Activated T-cell treated with anti-CD3 and anti-CD28 coated beads, Interleukin-2, amount 50 U/mL, for 24 hours (primary cell): ENCODE measurements at regions not wholly inside any gene's neighbourhood (a gene's known extent, or its start where the extent isn't known, plus 50 kb on each side); places are given as distances from the start of the nearest gene placed in this dataset.

Experiments
- DNase-seq: peaks from one replicate; pipeline ENCODE4 v3.0.0-alpha.2; 2020
- H3K27ac Mint-ChIP-seq: 2 replicates; pipeline ENCODE4 v1.8.0; 2020; ENCODE audit warnings: mild to moderate bottlenecking, mixed read lengths
- H3K27me3 Mint-ChIP-seq: 2 replicates; pipeline ENCODE4 v1.8.0; 2020; ENCODE audit warnings: mixed read lengths
- H3K36me3 Mint-ChIP-seq: 2 replicates; pipeline ENCODE4 v1.8.0; 2020; ENCODE audit warnings: low read depth, mixed read lengths
- H3K4me1 Mint-ChIP-seq: 2 replicates; pipeline ENCODE4 v1.8.0; 2020; ENCODE audit warnings: low read depth, mixed read lengths
- H3K4me3 Mint-ChIP-seq: 2 replicates; pipeline ENCODE4 v1.8.0; 2020; ENCODE audit warnings: mild to moderate bottlenecking, moderate library complexity, mixed read lengths
- H3K9me3 Mint-ChIP-seq: 2 replicates; pipeline ENCODE4 v1.8.0; 2020; ENCODE audit warnings: mixed read lengths

GRCh38 chr5:167557359-167557758 lies 734.1 kb upstream of the WWC1 start:
- H3K4me1 Mint-ChIP-seq: no peaks in the 10 kb centered on the region
- no peaks in the 10 kb centered on the region for H3K9me3 Mint-ChIP-seq

GRCh38 chr5:167561796-167562195 lies 729.6 kb upstream of the WWC1 start:
- Mint-ChIP-seq H3K9me3 (no peaks in the 10 kb centered on the region), H3K36me3 (no peaks in the 10 kb centered on the region), H3K27me3 (no peaks in the 10 kb centered on the region), H3K27ac (no peak overlapping the region), H3K4me3 (no peak overlapping the region), H3K4me1 (no peaks in the 10 kb centered on the region)
- DNase-seq: no peak

More at GRCh38 chr5:167557359-167557758, 734.1 kb upstream of the WWC1 start:
- Mint-ChIP-seq H3K36me3 (no peaks in the 10 kb centered on the region), H3K27ac (no peak overlapping the region), H3K27me3 (no peaks in the 10 kb centered on the region), H3K4me3 (no peak overlapping the region)
- DNase-seq: no peak

- no peak for DNase-seq
- no peak overlapping the region for H3K4me3 Mint-ChIP-seq
- H3K27me3 Mint-ChIP-seq: no peaks in the 10 kb centered on the region
- H3K9me3 Mint-ChIP-seq: no peaks in the 10 kb centered on the region
- no peak overlapping the region for H3K27ac Mint-ChIP-seq
- H3K36me3 Mint-ChIP-seq: no peaks in the 10 kb centered on the region
- H3K4me1 Mint-ChIP-seq: no peaks in the 10 kb centered on the region
Measured at GRCh38 chr5:167564275-167564674, 727.2 kb upstream of the WWC1 start.

GRCh38 chr5:167565189-167565954 lies 726.1 kb upstream of the WWC1 start:
- H3K27me3 Mint-ChIP-seq: no peaks in the 10 kb centered on the region
- H3K36me3 Mint-ChIP-seq: no peaks in the 10 kb centered on the region
- H3K4me3 Mint-ChIP-seq: no peak overlapping the region
- H3K9me3 Mint-ChIP-seq: no peaks in the 10 kb centered on the region
- H3K4me1 Mint-ChIP-seq: no peaks in the 10 kb centered on the region
- H3K27ac Mint-ChIP-seq: no peak overlapping the region
- no peak for DNase-seq

GRCh38 chr5:167570431-167570830 lies 721.0 kb upstream of the WWC1 start:
- no peak overlapping the region for H3K27ac Mint-ChIP-seq
- no peaks in the 10 kb centered on the region for H3K36me3 Mint-ChIP-seq
- H3K4me3 Mint-ChIP-seq: no peak overlapping the region
- no peak for DNase-seq
- no peaks in the 10 kb centered on the region for H3K9me3 Mint-ChIP-seq
- H3K4me1 Mint-ChIP-seq: peaks cover 8% of the 10 kb centered on the region
- peaks cover 24% of the 10 kb centered on the region for H3K27me3 Mint-ChIP-seq

GRCh38 chr5:167571824-167572223 lies 719.6 kb upstream of the WWC1 start:
- peaks cover 8% of the 10 kb centered on the region for H3K4me1 Mint-ChIP-seq
- H3K9me3 Mint-ChIP-seq: no peaks in the 10 kb centered on the region
- H3K27ac Mint-ChIP-seq: no peak overlapping the region
- H3K27me3 Mint-ChIP-seq: peaks cover 31% of the 10 kb centered on the region
- no peaks in the 10 kb centered on the region for H3K36me3 Mint-ChIP-seq
- no peak overlapping the region for H3K4me3 Mint-ChIP-seq
- no peak for DNase-seq

- Mint-ChIP-seq H3K36me3 (no peaks in the 10 kb centered on the region), H3K27me3 (peaks cover 34% of the 10 kb centered on the region), H3K9me3 (no peaks in the 10 kb centered on the region), H3K4me1 (peaks cover 8% of the 10 kb centered on the region), H3K4me3 (peak overlapping the region; percentile 18), H3K27ac (no peak overlapping the region)
- DNase-seq: no peak
Measured at GRCh38 chr5:167573370-167574127, 717.9 kb upstream of the WWC1 start.

- peaks cover 8% of the 10 kb centered on the region for H3K4me1 Mint-ChIP-seq
- H3K4me3 Mint-ChIP-seq: no peak overlapping the region
- H3K27ac Mint-ChIP-seq: no peak overlapping the region
- DNase-seq: no peak
- H3K27me3 Mint-ChIP-seq: peaks cover 34% of the 10 kb centered on the region
- no peaks in the 10 kb centered on the region for H3K9me3 Mint-ChIP-seq
- no peaks in the 10 kb centered on the region for H3K36me3 Mint-ChIP-seq
Measured at GRCh38 chr5:167574464-167574863, 717.0 kb upstream of the WWC1 start.

- Mint-ChIP-seq H3K27ac (no peak overlapping the region), H3K4me1 (peaks cover 8% of the 10 kb centered on the region), H3K4me3 (no peak overlapping the region), H3K9me3 (no peaks in the 10 kb centered on the region), H3K36me3 (no peaks in the 10 kb centered on the region), H3K27me3 (peaks cover 34% of the 10 kb centered on the region)
- DNase-seq: no peak
Measured at GRCh38 chr5:167575330-167575729, 716.1 kb upstream of the WWC1 start.

- Mint-ChIP-seq H3K27ac (no peak overlapping the region), H3K9me3 (no peaks in the 10 kb centered on the region), H3K4me3 (no peak overlapping the region), H3K36me3 (no peaks in the 10 kb centered on the region), H3K27me3 (peaks cover 34% of the 10 kb centered on the region), H3K4me1 (peaks cover 8% of the 10 kb centered on the region)
- DNase-seq: no peak
Measured at GRCh38 chr5:167576126-167576525, 715.3 kb upstream of the WWC1 start.

GRCh38 chr5:167576897-167577296 lies 714.5 kb upstream of the WWC1 start:
- H3K4me1 Mint-ChIP-seq: peaks cover 8% of the 10 kb centered on the region
- no peak overlapping the region for H3K27ac Mint-ChIP-seq
- H3K4me3 Mint-ChIP-seq: no peak overlapping the region
- no peak for DNase-seq
- H3K36me3 Mint-ChIP-seq: no peaks in the 10 kb centered on the region
- H3K27me3 Mint-ChIP-seq: peaks cover 30% of the 10 kb centered on the region
- no peaks in the 10 kb centered on the region for H3K9me3 Mint-ChIP-seq

- H3K27me3 Mint-ChIP-seq: peaks cover 26% of the 10 kb centered on the region
- no peak overlapping the region for H3K27ac Mint-ChIP-seq
- peaks cover 8% of the 10 kb centered on the region for H3K4me1 Mint-ChIP-seq
- no peak overlapping the region for H3K4me3 Mint-ChIP-seq
- H3K36me3 Mint-ChIP-seq: no peaks in the 10 kb centered on the region
- H3K9me3 Mint-ChIP-seq: no peaks in the 10 kb centered on the region
- DNase-seq: no peak
Measured at GRCh38 chr5:167577616-167578015, 713.8 kb upstream of the WWC1 start.

GRCh38 chr5:167578977-167579692 lies 712.3 kb upstream of the WWC1 start:
- Mint-ChIP-seq H3K4me1 (peaks cover 4% of the 10 kb centered on the region), H3K36me3 (no peaks in the 10 kb centered on the region), H3K4me3 (no peak overlapping the region), H3K27ac (no peak overlapping the region), H3K27me3 (peaks cover 20% of the 10 kb centered on the region), H3K9me3 (no peaks in the 10 kb centered on the region)
- no peak for DNase-seq

- Mint-ChIP-seq H3K4me1 (no peaks in the 10 kb centered on the region), H3K27ac (no peak overlapping the region), H3K4me3 (no peak overlapping the region), H3K27me3 (peaks cover 15% of the 10 kb centered on the region), H3K36me3 (no peaks in the 10 kb centered on the region), H3K9me3 (no peaks in the 10 kb centered on the region)
- no peak for DNase-seq
Measured at GRCh38 chr5:167579693-167580055, 711.8 kb upstream of the WWC1 start.

GRCh38 chr5:167580608-167581007 lies 710.8 kb upstream of the WWC1 start:
- Mint-ChIP-seq H3K9me3 (no peaks in the 10 kb centered on the region), H3K27me3 (peaks cover 8% of the 10 kb centered on the region), H3K36me3 (no peaks in the 10 kb centered on the region), H3K27ac (no peak overlapping the region), H3K4me3 (no peak overlapping the region), H3K4me1 (no peaks in the 10 kb centered on the region)
- DNase-seq: no peak
